HG02981 (cell line): ENCODE measurements at regions not wholly inside any gene's neighbourhood (a gene's known extent, or its start where the extent isn't known, plus 50 kb on each side); places are given as distances from the start of the nearest gene placed in this dataset.
"Not testable (repeated sequence)": the region's sequence is repeated elsewhere in the genome, so short reads cannot be mapped to it uniquely, and the experiment has no call there.

Source experiments
- ATAC-seq: cut with Tn5 transposase; IDR thresholded peaks from one replicate; pipeline ENCODE4 v1.9.1; 2021; ENCODE audit warnings: mild to moderate bottlenecking, moderate library complexity; ENCODE audit not compliant: unreplicated experiment

- ATAC-seq = no peak
These were observed 51.0 kb upstream of the PHF24 start for GRCh38 chr9:34907044-34907443.

GRCh38 chr9:34899535-34900158 lies 58.4 kb upstream of the PHF24 start:
- ATAC-seq = peak; percentile 82

GRCh38 chr9:34898846-34899245 lies 59.2 kb upstream of the PHF24 start:
- ATAC-seq = no peak

GRCh38 chr9:34896112-34896511 lies 62.0 kb upstream of the PHF24 start:
- ATAC-seq = no peak

GRCh38 chr9:34892886-34893285 lies 65.2 kb upstream of the PHF24 start:
- no peak for ATAC-seq

GRCh38 chr9:34891386-34891785 lies 66.7 kb upstream of the PHF24 start:
- ATAC-seq = no peak

- ATAC-seq = no peak
These were observed 70.2 kb upstream of the PHF24 start for GRCh38 chr9:34887841-34888240.

GRCh38 chr9:34884747-34885189 lies 73.3 kb upstream of the PHF24 start:
- peak; percentile 76 for ATAC-seq

- ATAC-seq = no peak
These were observed 82.0 kb upstream of the PHF24 start for GRCh38 chr9:34876096-34876495.

- ATAC-seq = no peak
These were observed 88.7 kb upstream of the PHF24 start for GRCh38 chr9:34869390-34869789.

- ATAC-seq = no peak
These were observed 91.5 kb upstream of the PHF24 start for GRCh38 chr9:34866614-34867013.

GRCh38 chr9:34863426-34863825 lies 94.7 kb upstream of the PHF24 start:
- ATAC-seq = no peak

- no peak for ATAC-seq
These were observed 95.2 kb upstream of the PHF24 start for GRCh38 chr9:34862836-34863235.

- no peak for ATAC-seq
These were observed 96.0 kb upstream of the PHF24 start for GRCh38 chr9:34862043-34862442.

- ATAC-seq = not testable (repeated sequence)
These were observed 103.1 kb upstream of the PHF24 start for GRCh38 chr9:34855016-34855415.

- ATAC-seq = no peak
These were observed 120.1 kb upstream of the CCL21 start for GRCh38 chr9:34830068-34830467.

GRCh38 chr9:34826999-34827538 lies 117.1 kb upstream of the CCL21 start:
- ATAC-seq = no peak

GRCh38 chr9:34825775-34826174 lies 115.8 kb upstream of the CCL21 start:
- no peak for ATAC-seq

GRCh38 chr9:34823778-34824177 lies 113.8 kb upstream of the CCL21 start:
- no peak for ATAC-seq

GRCh38 chr9:34810187-34810524 lies 100.2 kb upstream of the CCL21 start:
- no peak for ATAC-seq

- no peak for ATAC-seq
These were observed 99.7 kb upstream of the CCL21 start for GRCh38 chr9:34809504-34810186.

GRCh38 chr9:34802916-34803315 lies 93.0 kb upstream of the CCL21 start:
- no peak for ATAC-seq

- ATAC-seq = no peak
These were observed 87.4 kb upstream of the CCL21 start for GRCh38 chr9:34797367-34797766.
